CD4-positive, alpha-beta T cell treated with Interleukin-15 for 4 hours (primary cell): ENCODE measurements at regions not wholly inside any gene's neighbourhood (a gene's known extent, or its start where the extent isn't known, plus 50 kb on each side); places are given as distances from the start of the nearest gene placed in this dataset.

Experiments used
- DNase-seq: peaks from one replicate; pipeline ENCODE4 v3.0.0-alpha.2; 2020; ENCODE audit warnings: low spot score

GRCh38 chr12:93156086-93156716, 221.5 kb upstream of the NUDT4 start:
- DNase-seq = no peak

DNA sequence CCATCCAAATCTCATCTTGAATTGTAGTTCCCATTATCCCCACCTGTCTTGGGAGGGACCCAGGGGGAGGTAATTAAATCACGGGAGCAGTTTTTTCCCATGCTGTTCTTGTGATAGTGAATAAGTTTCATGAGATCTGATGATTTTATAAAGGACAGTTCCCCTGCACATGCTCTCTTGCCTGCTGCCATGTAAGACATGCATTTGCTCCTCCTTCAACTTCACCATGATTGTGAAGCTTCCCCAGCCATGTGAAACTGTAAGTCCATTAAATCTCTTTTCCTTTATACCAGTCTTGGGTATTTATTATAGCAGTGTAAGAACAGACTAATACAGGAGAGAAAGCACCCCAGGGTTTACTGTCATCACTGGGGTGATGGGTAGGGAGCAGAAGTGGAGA, 220.4 kb upstream of the NUDT4 start:
- no peak for DNase-seq

GRCh38 chr12:93158065-93158843, 219.5 kb upstream of the NUDT4 start:
- no peak for DNase-seq

DNA sequence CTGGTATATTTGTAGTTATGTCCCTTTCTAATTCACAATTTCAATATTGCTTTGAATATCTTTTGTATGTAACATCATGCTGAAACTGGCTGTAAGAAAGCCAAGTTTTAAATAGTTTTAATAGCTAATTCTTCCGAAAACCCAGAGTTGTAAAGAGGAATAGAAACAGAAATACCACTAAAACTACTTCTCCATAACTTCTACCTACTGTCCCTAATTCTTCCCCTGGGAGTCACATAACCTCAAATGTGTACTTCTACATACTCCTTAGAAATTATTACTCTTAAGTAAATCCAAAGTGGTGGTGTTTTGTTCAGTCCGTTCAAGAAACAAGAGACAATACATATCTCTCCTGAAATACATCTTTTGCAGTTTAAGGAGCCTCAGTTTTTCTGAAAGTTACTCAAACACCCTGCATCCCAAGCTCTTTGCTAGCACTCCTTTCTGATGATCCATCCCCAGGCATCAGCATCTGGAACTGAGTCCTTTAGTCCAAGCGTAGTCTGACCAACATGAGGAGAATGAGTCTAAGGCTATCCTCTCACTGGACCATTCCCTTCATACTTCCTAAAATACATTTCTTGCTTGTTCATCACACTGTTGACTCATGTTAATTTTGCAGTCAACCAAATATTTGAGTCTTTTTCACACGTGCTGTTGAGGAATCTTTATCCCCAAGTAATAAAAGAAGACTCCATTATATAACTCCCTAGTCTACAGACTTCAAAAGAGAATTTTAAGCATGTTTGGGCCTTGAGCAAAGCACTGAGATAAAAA, 214.3 kb upstream of the NUDT4 start:
- DNase-seq = no peak

- DNase-seq = no peak
These were observed 213.4 kb upstream of the NUDT4 start for GRCh38 chr12:93164103-93164880.

DNA sequence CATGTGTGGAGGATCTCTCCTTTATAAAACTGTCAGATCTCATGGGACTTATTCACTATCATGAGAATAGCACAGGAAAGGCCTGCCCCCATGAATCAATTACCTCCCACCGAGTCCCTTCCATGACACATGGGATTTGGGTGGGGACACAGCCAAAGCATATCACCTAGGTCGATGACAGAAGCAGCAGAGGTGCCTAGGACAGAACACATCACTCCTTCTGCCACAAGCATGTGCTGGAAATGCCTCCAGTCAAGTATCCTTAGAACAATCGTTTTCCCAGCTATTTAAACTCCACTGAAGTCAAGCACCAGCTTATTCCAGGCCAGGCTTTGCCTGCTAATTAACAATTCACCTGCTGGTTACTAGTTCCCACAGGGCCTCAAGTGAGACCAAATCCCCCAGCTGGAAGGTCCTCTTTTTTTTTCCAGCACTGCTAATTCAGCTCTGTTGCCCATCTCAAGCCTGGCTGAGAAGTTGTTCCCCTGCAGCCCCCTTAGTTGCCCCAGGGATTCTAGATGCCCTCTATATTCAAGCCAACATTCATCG, 212.3 kb upstream of the NUDT4 start:
- no peak for DNase-seq

DNA sequence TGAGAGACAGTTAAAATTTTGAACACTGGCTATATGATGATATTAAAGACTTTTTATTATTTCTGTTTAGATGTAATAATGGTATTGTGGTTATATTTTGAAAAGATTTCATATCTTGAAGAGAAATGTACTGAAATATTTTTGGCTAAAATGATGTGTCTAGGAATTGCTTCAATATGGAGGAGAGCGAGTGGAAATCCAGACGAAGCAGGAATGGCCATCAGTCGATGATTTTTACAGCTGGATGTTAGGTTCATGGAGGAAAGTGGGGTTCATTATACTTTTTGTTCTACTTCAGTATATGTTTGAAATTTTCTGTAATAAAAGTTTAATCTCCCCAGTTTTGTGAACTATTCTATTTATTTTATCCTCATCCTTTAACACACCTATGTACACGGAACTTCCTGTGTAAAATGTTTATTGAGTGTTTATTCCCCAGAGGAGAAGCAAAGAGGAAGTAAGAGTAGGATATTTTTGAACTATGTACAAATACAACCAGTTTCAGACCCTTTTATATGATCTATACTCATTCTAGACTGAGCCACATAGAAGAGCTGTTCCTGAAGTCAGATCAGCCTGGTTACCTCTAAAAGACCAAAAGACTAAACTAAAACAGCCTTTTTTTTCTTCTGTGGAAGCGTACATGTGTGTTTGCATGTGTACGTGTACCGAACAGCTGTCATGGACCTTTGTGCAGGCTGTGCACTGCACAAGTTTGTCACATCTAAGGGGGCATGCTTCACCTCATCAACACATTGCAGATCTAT, 211.0 kb upstream of the NUDT4 start:
- no peak for DNase-seq

GRCh38 chr12:93167331-93167730, 210.4 kb upstream of the NUDT4 start:
- DNase-seq = no peak

DNA sequence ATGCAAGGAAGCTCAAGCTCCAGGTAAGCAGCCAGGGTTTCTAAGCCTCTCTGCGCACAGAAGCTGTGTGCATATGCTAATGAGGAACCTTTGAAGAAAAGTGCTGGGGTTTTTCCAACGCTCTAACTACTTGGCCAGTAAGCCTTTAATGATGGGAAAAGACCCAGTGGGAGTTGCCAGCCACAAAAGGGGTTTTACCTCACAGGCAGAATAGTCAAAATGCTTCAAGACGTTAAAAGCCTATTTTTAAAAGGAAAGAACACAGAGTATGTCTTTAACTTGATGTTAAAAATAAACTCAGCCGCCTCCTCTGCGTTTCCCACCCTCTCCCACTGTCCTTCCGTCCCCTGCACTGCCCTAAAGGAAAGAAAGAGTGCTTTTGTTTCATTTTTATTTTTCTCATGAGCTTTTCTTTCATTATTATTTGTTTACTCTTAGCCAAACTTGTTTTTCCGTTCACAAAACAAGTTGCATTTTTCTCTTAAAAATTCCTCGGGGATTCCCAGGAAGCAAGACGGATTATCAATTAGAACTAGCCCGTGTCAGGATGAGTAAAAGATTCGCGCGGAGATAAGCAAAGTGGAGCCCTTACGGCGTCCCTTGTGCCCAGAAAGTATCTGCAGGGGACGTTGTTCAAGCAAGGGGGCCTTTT, 209.8 kb upstream of the NUDT4 start:
- DNase-seq = no peak

- DNase-seq = no peak
These were observed 209.0 kb upstream of the NUDT4 start for GRCh38 chr12:93168751-93169150.

DNA sequence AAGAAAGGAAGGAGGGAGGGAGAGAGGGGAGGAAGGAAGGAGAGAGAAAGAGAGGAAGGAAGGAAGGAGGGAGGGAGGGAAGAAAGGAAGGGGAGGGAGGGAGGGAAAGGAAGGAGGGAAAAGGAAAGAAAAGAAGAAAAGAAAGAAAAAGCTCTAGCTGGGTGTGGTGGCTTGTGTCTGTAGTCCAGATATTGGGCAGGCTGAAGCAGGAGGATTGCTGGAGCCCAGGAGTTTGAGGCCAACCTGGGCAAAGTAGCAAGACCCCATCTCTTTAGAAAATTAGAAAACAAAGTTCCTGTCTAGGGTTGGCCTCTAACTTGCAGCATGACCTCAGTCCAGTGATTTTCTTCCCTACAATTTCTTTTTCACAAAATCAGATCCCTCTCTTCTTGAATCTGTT, 208.2 kb upstream of the NUDT4 start:
- no peak for DNase-seq

GRCh38 chr12:93170928-93171327, 206.8 kb upstream of the NUDT4 start:
- no peak for DNase-seq

GRCh38 chr12:93173178-93173957, 204.4 kb upstream of the NUDT4 start:
- no peak for DNase-seq

GRCh38 chr12:93174048-93174447, 203.7 kb upstream of the NUDT4 start:
- no peak for DNase-seq

DNA sequence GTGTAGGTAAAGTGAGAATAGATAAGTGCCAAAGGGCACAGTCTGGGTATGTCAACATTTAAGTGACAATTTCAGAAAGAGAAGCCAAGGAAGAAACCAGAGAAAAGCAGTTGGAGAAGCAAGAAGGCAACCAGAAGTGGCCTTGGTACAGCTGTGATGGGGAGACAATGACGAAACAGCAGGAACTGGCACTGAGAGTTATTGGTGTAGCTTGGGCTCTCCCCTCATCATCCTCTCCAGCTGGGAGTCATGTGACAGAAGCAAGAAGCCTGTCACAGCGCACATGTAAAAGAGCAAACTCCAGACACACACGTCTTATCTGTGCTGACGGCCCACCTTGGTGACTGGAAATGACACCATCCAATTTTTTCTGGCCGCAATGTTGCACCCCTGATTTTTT, 203.3 kb upstream of the NUDT4 start:
- no peak for DNase-seq

DNA sequence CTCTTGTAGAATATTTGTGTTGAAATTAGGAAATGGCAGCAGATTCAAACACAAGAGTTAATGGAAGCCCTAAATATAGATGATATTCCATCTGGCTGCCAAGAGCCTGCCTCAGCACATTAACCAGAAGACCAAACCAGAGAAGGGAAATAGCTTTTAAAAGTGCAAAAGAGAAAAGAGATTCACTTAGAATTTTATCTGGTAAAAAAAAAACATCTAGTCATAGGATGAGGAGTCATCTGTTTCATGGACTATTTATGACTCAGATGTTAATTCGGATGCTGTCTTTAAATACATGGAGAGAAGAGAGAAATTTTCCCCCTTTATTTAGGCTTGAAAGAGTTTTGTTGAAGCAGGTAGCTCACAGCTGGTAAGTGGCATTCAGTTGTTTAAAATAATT, 201.6 kb upstream of the NUDT4 start:
- DNase-seq = no peak

DNA sequence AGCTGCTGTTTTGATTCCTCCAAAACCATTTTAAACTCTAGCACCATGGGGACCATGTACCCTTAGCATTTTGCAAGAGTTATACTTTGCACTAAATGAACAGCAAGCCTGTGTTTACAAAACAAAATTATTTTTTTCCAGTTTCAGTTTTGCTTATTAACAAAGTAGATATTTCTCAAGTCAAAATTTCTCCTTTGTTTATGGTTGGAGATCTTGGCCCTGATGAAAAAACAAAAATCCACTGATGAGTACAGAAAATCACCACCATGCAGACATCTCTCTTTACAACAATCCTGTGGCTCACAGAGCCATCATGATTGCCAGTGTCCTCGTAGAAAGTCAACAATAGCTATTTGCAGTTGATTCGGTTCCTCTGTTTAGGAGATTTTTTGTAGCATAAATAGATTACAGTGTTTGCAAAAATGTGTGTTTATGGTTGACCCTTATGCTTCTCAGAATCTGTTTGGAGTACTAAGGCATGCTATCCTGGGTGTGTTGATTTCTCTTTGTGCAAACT, 201.1 kb upstream of the NUDT4 start:
- DNase-seq = no peak

DNA sequence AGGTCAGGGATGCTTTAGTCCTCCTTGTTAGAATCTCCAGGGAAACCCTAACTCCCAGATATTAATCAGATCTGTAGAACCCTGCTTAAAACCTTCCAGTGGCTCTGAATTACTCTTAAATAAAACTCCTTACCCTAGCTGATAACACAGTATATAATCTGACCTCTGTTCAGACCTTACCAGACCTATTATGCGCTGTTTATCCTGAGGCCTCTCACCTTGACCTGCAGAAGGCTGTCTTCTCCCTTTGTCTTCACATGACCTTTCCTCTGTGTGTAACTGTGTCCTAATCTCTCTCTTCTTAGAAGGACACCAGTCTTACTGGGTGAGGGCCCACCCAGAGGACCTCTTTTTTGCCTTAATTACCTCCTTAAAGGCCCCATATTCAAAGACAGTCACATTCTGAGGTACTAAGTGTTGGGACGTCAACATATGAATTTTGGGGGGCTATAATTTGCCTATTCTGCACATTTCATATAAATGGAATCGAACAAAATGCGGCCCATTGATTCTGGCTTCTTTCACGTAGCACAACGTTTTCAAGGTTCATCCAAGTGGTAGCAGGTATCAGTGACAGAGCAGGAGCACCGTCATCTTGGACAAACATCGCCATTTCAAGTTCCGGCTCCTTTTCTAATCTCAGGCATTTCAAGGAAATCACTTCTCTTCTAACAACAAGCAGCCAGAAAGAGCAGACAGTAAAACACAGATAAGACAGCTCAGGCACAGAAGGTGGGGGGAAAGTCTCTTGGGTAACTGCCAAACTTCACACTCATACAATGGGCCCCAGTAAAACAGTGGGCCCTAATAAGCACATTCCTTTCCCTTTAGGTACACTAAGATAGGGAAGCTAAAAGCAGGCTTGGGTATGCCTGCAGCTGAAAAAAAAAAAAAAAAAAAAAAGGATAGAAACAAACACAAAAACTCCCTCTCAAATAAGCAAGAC, 200.2 kb upstream of the NUDT4 start:
- DNase-seq = no peak
